Liver (tissue), 3 donors: ENCODE measurements at regions not wholly inside any gene's neighbourhood (a gene's known extent, or its start where the extent isn't known, plus 50 kb on each side); places are given as distances from the start of the nearest gene placed in this dataset.

Experiments used
- CTCF ChIP-seq: fragments of 150-350 bp; IDR thresholded peaks from 2 replicates; pipeline ENCODE4 v1.5.1; 2017; ENCODE audit warnings: improper control_type of control experiment, low read depth, low read length; ENCODE audit not compliant: missing input control
- EGR1 ChIP-seq, 2 donors: IDR thresholded peaks; 2 replicates each; pipeline ENCODE4 v1.6.1; 2016 to 2018; ENCODE audit warnings: antibody characterized with exemption in 2 of 2, low read depth in 2 of 2
- FOXA1 ChIP-seq: IDR thresholded peaks from 2 replicates; pipeline ENCODE4 v1.6.1; 2016; ENCODE audit warnings: antibody characterized with exemption
- FOXA2 ChIP-seq: IDR thresholded peaks from 2 replicates; pipeline ENCODE4 v1.6.1; 2016; ENCODE audit warnings: antibody characterized with exemption
- GABPA ChIP-seq, 2 donors: IDR thresholded peaks in 1 of 2; conservative IDR thresholded peaks in 1 of 2; 2 replicates each; pipeline ENCODE4 v1.6.1; 2016; ENCODE audit warnings: antibody characterized with exemption in 2 of 2, mild to moderate bottlenecking in 1 of 2, moderate library complexity in 1 of 2
- JUND ChIP-seq, 2 donors: IDR thresholded peaks; 2 replicates each; pipeline ENCODE4 v1.6.1; 2016; ENCODE audit warnings: antibody characterized with exemption in 2 of 2
- MAX ChIP-seq: IDR thresholded peaks from 2 replicates; pipeline ENCODE4 v1.6.1; 2016; ENCODE audit warnings: antibody characterized with exemption
- RAD21 ChIP-seq, 2 donors: IDR thresholded peaks; 2 replicates each; pipeline ENCODE4 v1.6.1; 2016; ENCODE audit warnings: antibody characterized with exemption in 2 of 2, mild to moderate bottlenecking in 2 of 2
- REST ChIP-seq: IDR thresholded peaks from 2 replicates; pipeline ENCODE4 v1.6.1; 2016; ENCODE audit warnings: antibody characterized with exemption, mild to moderate bottlenecking
- TAF1 ChIP-seq: conservative IDR thresholded peaks from 2 replicates; pipeline ENCODE4 v1.6.1; 2016; ENCODE audit warnings: antibody characterized with exemption, mild to moderate bottlenecking
- ZBTB33 ChIP-seq: IDR thresholded peaks from 2 replicates; pipeline ENCODE4 v1.6.1; 2016; ENCODE audit warnings: antibody characterized with exemption
- donor health status: healthy.
- donor health status: healthy.

- TF ChIP-seq FOXA1: no peak
- no peak for TF ChIP-seq CTCF
- no peak for TF ChIP-seq MAX
- no peak for TF ChIP-seq RAD21 (IDR thresholded peaks at IDR 0.05)
- no peak for TF ChIP-seq REST
- no peak for TF ChIP-seq TAF1
- no peak for TF ChIP-seq FOXA2
- TF ChIP-seq EGR1 (IDR thresholded peaks at IDR 0.05; ENCODE audit: low read depth in 2 of 2): no peak
- no peak for TF ChIP-seq GABPA (IDR thresholded peaks at IDR 0.05 in 1 of 2, conservative IDR thresholded peaks at IDR 0.05 in 1 of 2)
- TF ChIP-seq ZBTB33: no peak
- no peak for TF ChIP-seq JUND (IDR thresholded peaks at IDR 0.05)
Measured at GRCh38 chr3:15936312-15936711, 138.5 kb upstream of the ANKRD28 start.
